ENCODE measurements at regions not wholly inside any gene's neighbourhood (a gene's known extent, or its start where the extent isn't known, plus 50 kb on each side); places are given as distances from the start of the nearest gene placed in this dataset.

GRCh38 chr2:129798301-129798581, 181.2 kb upstream of the RAB6C start:
- no peak for TF ChIP-seq CTCF (IDR thresholded peaks at IDR 0.05; ENCODE audit: insufficient read depth, low read length, poor library complexity, severe bottlenecking)
- no peak for TF ChIP-seq EZH2phosphoT487 (conservative IDR thresholded peaks at IDR 0.05; ENCODE audit: low read length)
